ENCODE measurements at regions not wholly inside any gene's neighbourhood (a gene's known extent, or its start where the extent isn't known, plus 50 kb on each side); places are given as distances from the start of the nearest gene placed in this dataset.
"Not testable (repeated sequence)": the region's sequence is repeated elsewhere in the genome, so short reads cannot be mapped to it uniquely, and the experiment has no call there.

GRCh38 chr3:20539666-20540065 is 353.7 kb upstream of the SGO1 start:
- DNase-seq, result no peak

GRCh38 chr3:20537234-20537633 is 351.2 kb upstream of the SGO1 start:
- no peak for DNase-seq

GRCh38 chr3:20529911-20530310 is 343.9 kb upstream of the SGO1 start:
- no peak for DNase-seq

GRCh38 chr3:20528180-20528770 is 342.3 kb upstream of the SGO1 start:
- DNase-seq, result no peak

GRCh38 chr3:20527368-20527767 is 341.4 kb upstream of the SGO1 start:
- no peak for DNase-seq

- DNase-seq, result no peak
Observed at GRCh38 chr3:20524328-20524727, 338.3 kb upstream of the SGO1 start.

GRCh38 chr3:20523293-20523692 is 337.3 kb upstream of the SGO1 start:
- DNase-seq, result no peak

- not testable (repeated sequence) for DNase-seq
Observed at GRCh38 chr3:20517316-20517715, 331.3 kb upstream of the SGO1 start.

- no peak for DNase-seq
Observed at GRCh38 chr3:20516311-20516710, 330.3 kb upstream of the SGO1 start.

GRCh38 chr3:20515834-20516233 is 329.8 kb upstream of the SGO1 start:
- DNase-seq, result no peak

- DNase-seq, result no peak
Observed at GRCh38 chr3:20511863-20512505, 326.0 kb upstream of the SGO1 start.

GRCh38 chr3:20510396-20510795 is 324.4 kb upstream of the SGO1 start:
- no peak for DNase-seq

- no peak for DNase-seq
Observed at GRCh38 chr3:20503394-20504082, 317.5 kb upstream of the SGO1 start.

- no peak for DNase-seq
Observed at GRCh38 chr3:20490996-20491395, 305.0 kb upstream of the SGO1 start.

- DNase-seq, result no peak
Observed at GRCh38 chr3:20488151-20488550, 302.1 kb upstream of the SGO1 start.

GRCh38 chr3:20484126-20484525 is 298.1 kb upstream of the SGO1 start:
- DNase-seq, result no peak

- no peak for DNase-seq
Observed at GRCh38 chr3:20482350-20482749, 296.3 kb upstream of the SGO1 start.

GRCh38 chr3:20480786-20481365 is 294.9 kb upstream of the SGO1 start:
- DNase-seq, result no peak

- DNase-seq, result no peak
Observed at GRCh38 chr3:20478436-20478835, 292.4 kb upstream of the SGO1 start.

- DNase-seq, result not testable (repeated sequence)
Observed at GRCh38 chr3:20464237-20464636, 278.2 kb upstream of the SGO1 start.

- no peak for DNase-seq
Observed at GRCh38 chr3:20462723-20463122, 276.7 kb upstream of the SGO1 start.

- no peak for DNase-seq
Observed at GRCh38 chr3:20462226-20462625, 276.2 kb upstream of the SGO1 start.

GRCh38 chr3:20458994-20459716 is 273.1 kb upstream of the SGO1 start:
- DNase-seq, result no peak
